Testis (tissue), 2 donors: ENCODE measurements at regions not wholly inside any gene's neighbourhood (a gene's known extent, or its start where the extent isn't known, plus 50 kb on each side); places are given as distances from the start of the nearest gene placed in this dataset.

ENCODE experiments used
- DNase-seq: peaks from one replicate; pipeline ENCODE4 v3.0.0-alpha.2; 2019
- H3K27ac ChIP-seq, 2 donors: fragments of 200-600 bp; sonication (generic); one replicate each; pipeline ENCODE4 v1.5.1; 2019
- H3K27me3 ChIP-seq: fragments of 200-600 bp; sonication (generic); one replicate; pipeline ENCODE4 v1.5.1; 2019
- H3K36me3 ChIP-seq: fragments of 200-600 bp; sonication (generic); one replicate; pipeline ENCODE4 v1.5.1; 2017; ENCODE audit warnings: low read depth; ENCODE audit errors: missing control alignments
- H3K4me1 ChIP-seq: fragments of 200-600 bp; sonication (generic); one replicate; pipeline ENCODE4 v1.5.1; 2019
- H3K4me3 ChIP-seq, 2 donors: fragments of 200-600 bp; sonication (generic); one replicate each; pipeline ENCODE4 v1.5.1; 2017 to 2019
- H3K9me3 ChIP-seq: fragments of 200-600 bp; sonication (generic); one replicate; pipeline ENCODE4 v1.5.1; 2017
- POLR2A ChIP-seq: fragments of 450-650 bp; IDR thresholded peaks from one replicate; pipeline ENCODE4 v1.6.1; 2017; ENCODE audit warnings: antibody characterized with exemption, mild to moderate bottlenecking, moderate library complexity
- WGBS, 2 donors: methylation state at CpG; one replicate each; pipeline ENCODE4 v1.1.5; 2018; 5-methylcytosine and 5-hydroxymethylcytosine counted together
- intact Hi-C: fragments of 100-400 bp; cut with DNase I; formaldehyde crosslinking; loops from one replicate; pipeline ENCODE4 v1.15.1; 2023; ENCODE audit warnings: low total_unique reads
- TF ChIP-seq, protein P1 (sequence below), 3 experiments: fragments of 450-650 bp in 2 of 3; fragments of 200-600 bp in 1 of 3; sonication (generic) in 1 of 3; IDR thresholded peaks; one replicate each; pipeline ENCODE4 v1.5.1; 2016 to 2019; ENCODE audit warnings: antibody characterized with exemption in 3 of 3, mild to moderate bottlenecking in 2 of 3, moderate library complexity in 1 of 3

DNA sequence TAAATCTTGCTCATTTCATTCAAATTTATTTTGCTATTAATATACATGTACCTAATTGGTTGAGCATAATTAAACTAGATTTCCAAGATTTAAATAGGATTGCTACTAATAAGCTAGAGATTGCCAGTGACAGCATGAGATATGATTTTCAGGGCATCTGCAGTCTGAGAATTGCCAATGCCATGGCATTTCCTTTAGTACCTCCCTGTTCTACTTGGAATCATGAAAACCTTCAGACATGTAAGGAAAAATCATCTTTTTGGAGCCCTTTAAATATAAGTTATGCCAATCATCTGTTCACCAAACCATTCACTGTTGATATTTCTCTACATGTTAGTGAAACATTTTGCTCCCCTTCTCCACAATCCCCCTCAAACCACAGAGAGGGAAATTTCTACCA, 691.4 kb downstream of the DNAH5 start:
- no peak for TF ChIP-seq POLR2A
- TF ChIP-seq, protein P1, sequence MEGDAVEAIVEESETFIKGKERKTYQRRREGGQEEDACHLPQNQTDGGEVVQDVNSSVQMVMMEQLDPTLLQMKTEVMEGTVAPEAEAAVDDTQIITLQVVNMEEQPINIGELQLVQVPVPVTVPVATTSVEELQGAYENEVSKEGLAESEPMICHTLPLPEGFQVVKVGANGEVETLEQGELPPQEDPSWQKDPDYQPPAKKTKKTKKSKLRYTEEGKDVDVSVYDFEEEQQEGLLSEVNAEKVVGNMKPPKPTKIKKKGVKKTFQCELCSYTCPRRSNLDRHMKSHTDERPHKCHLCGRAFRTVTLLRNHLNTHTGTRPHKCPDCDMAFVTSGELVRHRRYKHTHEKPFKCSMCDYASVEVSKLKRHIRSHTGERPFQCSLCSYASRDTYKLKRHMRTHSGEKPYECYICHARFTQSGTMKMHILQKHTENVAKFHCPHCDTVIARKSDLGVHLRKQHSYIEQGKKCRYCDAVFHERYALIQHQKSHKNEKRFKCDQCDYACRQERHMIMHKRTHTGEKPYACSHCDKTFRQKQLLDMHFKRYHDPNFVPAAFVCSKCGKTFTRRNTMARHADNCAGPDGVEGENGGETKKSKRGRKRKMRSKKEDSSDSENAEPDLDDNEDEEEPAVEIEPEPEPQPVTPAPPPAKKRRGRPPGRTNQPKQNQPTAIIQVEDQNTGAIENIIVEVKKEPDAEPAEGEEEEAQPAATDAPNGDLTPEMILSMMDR (IDR thresholded peaks at IDR 0.05), result no peak
- Histone ChIP-seq H3K4me3 (no peak overlapping the region), H3K36me3 (no peaks in the 10 kb centered on the region), H3K27me3 (no peaks in the 10 kb centered on the region), H3K4me1 (no peaks in the 10 kb centered on the region), H3K9me3 (no peaks in the 10 kb centered on the region), H3K27ac (no peak overlapping the region)
- no peak for DNase-seq
- intact Hi-C loops, result no loop called here

- no peak overlapping the region for H3K4me3 ChIP-seq
- H3K27ac ChIP-seq, result no peak overlapping the region
- TF ChIP-seq, protein P1 (IDR thresholded peaks at IDR 0.05), result no peak
- TF ChIP-seq POLR2A, result no peak
- no peak for DNase-seq
- H3K36me3 ChIP-seq, result no peaks in the 10 kb centered on the region
- intact Hi-C loops, result no loop called here
- H3K4me1 ChIP-seq, result no peaks in the 10 kb centered on the region
- H3K27me3 ChIP-seq, result no peaks in the 10 kb centered on the region
- H3K9me3 ChIP-seq, result no peaks in the 10 kb centered on the region
- 91 to 93% methylated on average over 5 of the region's 5 CpGs for WGBS, 2 donors
Observed at GRCh38 chr5:13252699-13253098, 691.8 kb downstream of the DNAH5 start.

DNA sequence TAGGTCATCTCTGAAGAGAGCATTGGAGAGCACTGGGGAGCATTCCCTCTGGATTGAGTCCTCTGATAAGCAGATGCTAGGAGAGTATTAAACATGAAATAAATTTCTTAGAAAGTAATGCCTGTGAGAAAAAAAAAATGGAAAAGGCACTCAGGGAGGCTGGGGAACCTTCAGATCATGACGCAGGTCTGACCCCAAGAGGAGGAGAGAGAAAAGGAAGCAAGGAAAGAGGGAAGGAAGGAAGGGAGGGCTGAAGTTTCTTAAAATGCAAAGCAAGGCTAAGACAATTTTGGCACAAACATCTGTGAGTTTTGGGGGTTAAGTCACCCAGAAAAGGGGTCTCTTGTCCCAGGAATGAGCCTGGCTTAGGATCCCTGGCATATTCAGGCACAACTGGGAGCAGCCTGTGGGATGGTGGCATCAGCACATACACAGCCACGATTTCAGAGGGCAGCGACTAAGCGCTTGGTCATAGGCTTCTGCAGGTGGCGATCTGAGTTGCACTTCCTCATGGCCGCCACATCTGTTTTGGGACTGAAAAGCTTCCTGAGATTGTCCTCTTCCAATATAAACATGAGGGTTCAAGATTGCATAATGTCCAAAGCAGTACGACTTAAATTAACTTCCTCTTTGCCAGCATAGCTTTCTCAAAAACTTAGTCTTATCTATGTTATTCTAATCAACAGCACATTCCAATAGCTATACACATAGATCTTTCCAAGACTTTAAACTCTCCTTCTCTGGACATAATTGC, 692.7 kb downstream of the DNAH5 start:
- no peaks in the 10 kb centered on the region for H3K36me3 ChIP-seq
- no peak overlapping the region for H3K4me3 ChIP-seq
- H3K4me1 ChIP-seq, result no peaks in the 10 kb centered on the region
- no peaks in the 10 kb centered on the region for H3K9me3 ChIP-seq
- no peak for DNase-seq
- WGBS, 2 donors, result 59 to 77% methylated on average over 7 of the region's 7 CpGs
- intact Hi-C loops, result no loop called here
- H3K27me3 ChIP-seq, result no peaks in the 10 kb centered on the region
- no peak for TF ChIP-seq POLR2A
- TF ChIP-seq, protein P1 (IDR thresholded peaks at IDR 0.05), result no peak
- H3K27ac ChIP-seq, result no peak overlapping the region

DNA sequence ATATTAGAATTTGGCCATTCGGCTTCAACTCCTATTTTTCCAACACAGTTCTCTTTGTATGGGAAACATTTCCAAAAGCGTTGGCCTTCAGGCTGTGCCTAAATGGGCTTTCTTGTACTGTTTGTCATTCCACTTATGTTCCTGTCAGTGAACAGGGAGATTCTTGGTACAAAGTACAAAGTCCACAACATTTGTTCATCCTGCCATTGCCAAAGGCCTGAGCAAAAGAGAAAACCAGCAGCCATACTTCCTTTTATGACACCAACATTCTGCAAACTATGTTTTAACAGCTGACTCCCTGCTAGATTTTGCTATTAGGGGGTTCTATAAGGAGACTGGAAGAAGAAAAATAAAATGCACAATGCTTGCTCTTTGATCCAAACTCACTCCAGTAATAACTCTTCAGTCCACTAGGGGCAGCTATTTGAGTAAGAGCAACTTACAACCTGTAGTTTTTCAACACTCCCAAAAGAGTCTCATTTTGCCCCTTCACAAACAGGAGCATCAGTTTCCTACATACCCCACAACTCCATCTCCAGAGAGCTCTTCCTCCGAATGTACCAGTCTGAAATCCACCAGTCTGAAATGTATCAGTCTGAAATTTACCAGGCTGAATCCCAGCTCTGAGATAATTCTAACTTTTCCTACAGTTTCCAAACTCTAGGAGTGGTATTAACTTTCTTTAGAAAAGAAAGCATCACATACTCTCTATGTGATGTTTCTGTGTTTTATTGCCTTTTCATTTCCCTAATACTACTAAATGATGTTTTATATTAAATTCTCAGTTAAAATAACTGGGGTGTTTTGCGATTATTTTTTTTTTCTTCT, 693.8 kb downstream of the DNAH5 start:
- TF ChIP-seq, protein P1 (IDR thresholded peaks at IDR 0.05), result peak in 2 of 3 experiments; percentile 21 to 66
- TF ChIP-seq POLR2A, result no peak
- no peaks in the 10 kb centered on the region for H3K4me1 ChIP-seq
- H3K9me3 ChIP-seq, result no peaks in the 10 kb centered on the region
- no peaks in the 10 kb centered on the region for H3K36me3 ChIP-seq
- intact Hi-C loops, result no loop called here
- no peak for DNase-seq
- 79 to 86% methylated on average over 4 of the region's 4 CpGs for whole genome bisulfite sequencing, 2 donors
- no peak overlapping the region for H3K27ac ChIP-seq
- no peaks in the 10 kb centered on the region for H3K27me3 ChIP-seq
- no peak overlapping the region for H3K4me3 ChIP-seq
